WERI-Rb-1 (cell line): ENCODE measurements at regions not wholly inside any gene's neighbourhood (a gene's known extent, or its start where the extent isn't known, plus 50 kb on each side); places are given as distances from the start of the nearest gene placed in this dataset.

Experiments used
- DNase-seq: peaks from one replicate; pipeline ENCODE4 v3.0.0-alpha.2; 2020
- H3K27ac ChIP-seq: fragments of 250-450 bp; sonication (Bioruptor Pico); 2 replicates; pipeline ENCODE4 v1.5.1; 2020; ENCODE audit warnings: mild to moderate bottlenecking, moderate library complexity
- H3K27me3 ChIP-seq: fragments of 250-450 bp; sonication (Bioruptor Pico); 2 replicates; pipeline ENCODE4 v1.5.1; 2021; ENCODE audit warnings: mild to moderate bottlenecking, low read depth, moderate library complexity; ENCODE audit not compliant: insufficient read depth, severe bottlenecking
- H3K36me3 ChIP-seq: fragments of 250-450 bp; sonication (Bioruptor Pico); 2 replicates; pipeline ENCODE4 v1.5.1; 2020; ENCODE audit warnings: mild to moderate bottlenecking, moderate library complexity
- H3K4me3 ChIP-seq: 2 replicates; pipeline ENCODE4 v1.5.1; 2011; ENCODE audit warnings: low read depth, mild to moderate bottlenecking, control low read depth, low read length
- H3K9me3 ChIP-seq: fragments of 250-450 bp; sonication (Bioruptor Pico); 2 replicates; pipeline ENCODE4 v1.5.1; 2021; ENCODE audit warnings: mild to moderate bottlenecking, moderate library complexity; ENCODE audit not compliant: severe bottlenecking
- TF ChIP-seq, protein P1 (sequence below): IDR thresholded peaks from 2 replicates; pipeline ENCODE4 v1.5.1; 2011; ENCODE audit warnings: low read depth, mild to moderate bottlenecking, control low read depth, inconsistent platforms, low read length

DNA sequence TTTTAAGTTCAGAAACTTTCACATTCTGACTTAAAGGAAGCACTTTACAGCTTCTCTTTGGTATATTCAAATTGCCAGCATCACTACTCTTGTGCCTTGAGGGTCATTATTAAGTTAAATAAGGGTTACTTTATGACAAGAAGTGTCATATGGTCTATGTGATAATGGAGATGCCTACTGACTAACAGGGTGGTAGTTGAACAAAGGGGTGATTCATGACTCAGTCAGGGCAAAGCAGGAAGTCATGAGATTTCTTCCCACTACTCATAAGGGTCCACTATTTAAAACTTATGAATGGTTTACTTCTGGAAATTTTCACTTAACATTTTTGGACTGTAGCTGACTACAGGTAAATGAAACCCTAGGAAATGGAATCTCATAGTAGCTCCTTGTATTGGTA, 938.3 kb upstream of the PTPRD start:
- H3K27ac ChIP-seq = no peak overlapping the region
- H3K9me3 ChIP-seq = no peaks in the 10 kb centered on the region
- no peaks in the 10 kb centered on the region for H3K36me3 ChIP-seq
- H3K4me3 ChIP-seq = no peak overlapping the region
- TF ChIP-seq, protein P1, sequence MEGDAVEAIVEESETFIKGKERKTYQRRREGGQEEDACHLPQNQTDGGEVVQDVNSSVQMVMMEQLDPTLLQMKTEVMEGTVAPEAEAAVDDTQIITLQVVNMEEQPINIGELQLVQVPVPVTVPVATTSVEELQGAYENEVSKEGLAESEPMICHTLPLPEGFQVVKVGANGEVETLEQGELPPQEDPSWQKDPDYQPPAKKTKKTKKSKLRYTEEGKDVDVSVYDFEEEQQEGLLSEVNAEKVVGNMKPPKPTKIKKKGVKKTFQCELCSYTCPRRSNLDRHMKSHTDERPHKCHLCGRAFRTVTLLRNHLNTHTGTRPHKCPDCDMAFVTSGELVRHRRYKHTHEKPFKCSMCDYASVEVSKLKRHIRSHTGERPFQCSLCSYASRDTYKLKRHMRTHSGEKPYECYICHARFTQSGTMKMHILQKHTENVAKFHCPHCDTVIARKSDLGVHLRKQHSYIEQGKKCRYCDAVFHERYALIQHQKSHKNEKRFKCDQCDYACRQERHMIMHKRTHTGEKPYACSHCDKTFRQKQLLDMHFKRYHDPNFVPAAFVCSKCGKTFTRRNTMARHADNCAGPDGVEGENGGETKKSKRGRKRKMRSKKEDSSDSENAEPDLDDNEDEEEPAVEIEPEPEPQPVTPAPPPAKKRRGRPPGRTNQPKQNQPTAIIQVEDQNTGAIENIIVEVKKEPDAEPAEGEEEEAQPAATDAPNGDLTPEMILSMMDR = no peak
- no peaks in the 10 kb centered on the region for H3K27me3 ChIP-seq
- no peak for DNase-seq

DNA sequence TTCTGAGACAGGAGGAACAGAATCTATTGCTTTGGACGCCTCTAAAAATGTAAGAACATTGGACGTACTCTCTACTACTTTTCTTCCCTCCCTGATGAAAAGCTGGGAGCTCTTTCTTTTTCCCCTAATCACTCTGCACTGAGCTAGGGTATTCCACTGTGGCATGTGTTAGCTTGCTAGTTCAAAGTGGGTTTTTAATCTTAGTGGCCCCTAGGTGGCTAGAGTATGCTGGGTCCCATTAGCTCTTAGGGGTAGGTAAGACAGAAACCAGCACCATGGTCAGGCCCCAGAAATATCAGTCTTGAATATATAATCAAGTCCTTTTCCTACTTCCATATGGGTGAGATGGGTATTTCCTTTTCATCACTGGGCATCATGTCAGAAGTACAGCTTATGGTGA, 945.2 kb upstream of the PTPRD start:
- TF ChIP-seq, protein P1 = no peak
- Histone ChIP-seq H3K9me3 (no peaks in the 10 kb centered on the region), H3K27me3 (no peaks in the 10 kb centered on the region), H3K36me3 (no peaks in the 10 kb centered on the region), H3K4me3 (no peak overlapping the region), H3K27ac (no peak overlapping the region)
- DNase-seq = no peak

DNA sequence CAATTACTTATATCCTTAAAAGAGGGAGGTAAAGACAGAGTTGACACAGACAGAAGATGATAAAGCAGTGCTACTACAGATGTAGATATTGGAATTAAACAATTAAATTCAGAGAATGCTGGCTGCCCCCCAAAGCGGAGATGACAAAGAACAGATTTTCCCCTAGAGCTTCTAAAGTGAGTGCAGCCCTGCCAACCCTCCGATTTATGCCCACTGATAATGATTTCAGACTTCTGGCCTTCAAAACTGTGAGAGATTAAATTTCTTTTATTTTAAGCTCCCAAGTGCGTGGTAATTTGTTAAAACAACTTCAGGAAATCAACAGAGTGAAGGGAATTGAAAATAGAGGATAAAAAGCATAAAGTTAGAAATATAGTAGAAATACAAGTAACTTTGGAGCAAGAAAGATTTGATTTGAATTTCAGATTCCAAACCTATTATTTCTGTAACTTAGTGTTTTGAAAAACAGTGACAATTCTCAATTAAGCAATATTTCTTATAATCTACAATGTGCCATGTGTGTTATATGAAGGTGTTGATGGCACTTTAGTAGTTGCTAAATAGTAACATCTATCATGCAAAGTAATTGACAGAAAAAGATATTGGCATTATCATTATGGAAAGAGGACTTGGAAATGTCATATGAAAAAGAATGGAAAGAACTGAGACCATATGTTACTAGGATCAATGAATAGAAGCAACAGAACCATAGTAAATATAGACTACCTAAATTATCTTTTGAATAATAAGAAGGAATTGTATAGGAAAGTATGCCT, 946.4 kb upstream of the PTPRD start:
- Histone ChIP-seq H3K9me3 (no peaks in the 10 kb centered on the region), H3K36me3 (no peaks in the 10 kb centered on the region), H3K4me3 (no peak overlapping the region), H3K27me3 (no peaks in the 10 kb centered on the region), H3K27ac (no peak overlapping the region)
- DNase-seq = no peak
- TF ChIP-seq, protein P1 = no peak

DNA sequence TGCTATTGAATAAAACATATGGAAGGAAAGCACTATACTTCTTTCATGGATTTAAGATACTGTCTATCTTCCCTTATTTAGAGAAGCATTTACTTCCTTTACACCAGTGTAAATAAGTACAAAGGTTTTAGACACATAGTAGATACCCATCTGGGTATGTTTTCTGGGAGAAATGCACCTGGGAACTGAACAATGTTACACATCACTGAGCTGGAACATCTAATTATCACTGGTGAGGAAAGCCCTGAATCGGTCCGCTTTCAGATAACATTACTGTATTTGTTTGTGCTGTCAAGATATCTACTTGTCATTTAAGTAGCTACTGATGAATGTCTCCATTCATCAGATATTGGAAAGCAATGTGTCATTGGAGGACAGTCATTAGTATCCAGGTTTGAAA, 964.7 kb upstream of the PTPRD start:
- no peaks in the 10 kb centered on the region for H3K27me3 ChIP-seq
- no peaks in the 10 kb centered on the region for H3K36me3 ChIP-seq
- TF ChIP-seq, protein P1 = no peak
- no peaks in the 10 kb centered on the region for H3K9me3 ChIP-seq
- H3K4me3 ChIP-seq = no peak overlapping the region
- DNase-seq = no peak
- H3K27ac ChIP-seq = no peak overlapping the region

DNA sequence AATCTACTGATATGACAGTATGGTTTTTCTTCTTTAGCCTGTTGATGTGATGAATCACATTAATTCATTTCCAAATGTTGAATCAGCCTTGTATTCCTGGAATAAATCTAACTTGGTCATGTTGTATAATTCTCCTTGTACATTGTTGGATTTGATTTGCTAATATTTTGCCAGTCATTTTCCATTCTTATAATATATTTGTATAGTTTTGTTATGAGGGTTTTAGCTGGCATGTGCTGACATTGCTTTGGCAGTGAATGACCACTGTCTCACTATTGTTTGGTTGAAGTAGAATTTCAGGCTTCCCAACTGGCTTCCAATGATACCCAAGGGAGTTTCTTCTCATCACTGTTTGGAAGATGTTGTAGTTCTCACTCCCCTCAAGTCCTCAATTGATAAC, 983.0 kb upstream of the PTPRD start:
- TF ChIP-seq, protein P1 = no peak
- no peak for DNase-seq
- H3K27me3 ChIP-seq = no peaks in the 10 kb centered on the region
- no peaks in the 10 kb centered on the region for H3K36me3 ChIP-seq
- no peak overlapping the region for H3K4me3 ChIP-seq
- no peak overlapping the region for H3K27ac ChIP-seq
- H3K9me3 ChIP-seq = no peaks in the 10 kb centered on the region
